Stomach (tissue), 4 donors: ENCODE measurements at regions not wholly inside any gene's neighbourhood (a gene's known extent, or its start where the extent isn't known, plus 50 kb on each side); places are given as distances from the start of the nearest gene placed in this dataset.

Source experiments
- POLR2A ChIP-seq, 4 donors: fragments of 450-650 bp; IDR thresholded peaks; one replicate each; pipeline ENCODE4 v1.6.1; 2016; ENCODE audit warnings: antibody characterized with exemption in 4 of 4, control low read depth in 2 of 4, mild to moderate bottlenecking in 1 of 4, moderate library complexity in 1 of 4
- POLR2AphosphoS5 ChIP-seq, 3 donors: sonication (generic); formaldehyde crosslinking; IDR thresholded peaks; one replicate each; pipeline ENCODE4 v1.6.1; 2016; ENCODE audit warnings: antibody characterized with exemption in 3 of 3
- TF ChIP-seq, protein P1 (sequence below), 7 experiments: fragments of 450-650 bp in 4 of 7; fragments of 200-600 bp in 3 of 7; sonication (generic) in 3 of 7; IDR thresholded peaks; one replicate each; pipeline ENCODE4 v1.5.1; 2016 to 2019; ENCODE audit warnings: antibody characterized with exemption in 7 of 7, control low read depth in 2 of 7, mild to moderate bottlenecking in 1 of 7

DNA sequence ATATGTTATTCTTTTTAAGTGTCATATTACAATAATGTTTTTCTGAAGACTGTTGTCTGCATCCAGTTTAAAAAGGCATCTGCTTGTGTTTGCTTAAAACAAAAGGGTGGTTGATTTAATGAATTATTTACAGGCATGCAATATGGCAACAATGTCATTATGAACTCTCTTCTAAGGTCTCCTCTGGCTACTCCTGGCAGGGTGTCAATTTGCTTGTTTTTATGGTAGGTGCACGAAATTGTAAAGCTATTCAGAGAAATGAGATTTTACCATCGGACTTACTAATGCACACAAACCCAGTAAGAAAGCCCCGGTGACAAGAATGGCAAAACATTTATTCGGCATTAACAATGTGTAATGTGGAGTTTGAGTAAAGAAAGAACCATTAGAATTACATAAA lies 539.8 kb upstream of the ZNF608 start:
- TF ChIP-seq POLR2A (IDR thresholded peaks at IDR 0.05) (no peak), POLR2AphosphoS5 (IDR thresholded peaks at IDR 0.05) (no peak)
- TF ChIP-seq, protein P1, sequence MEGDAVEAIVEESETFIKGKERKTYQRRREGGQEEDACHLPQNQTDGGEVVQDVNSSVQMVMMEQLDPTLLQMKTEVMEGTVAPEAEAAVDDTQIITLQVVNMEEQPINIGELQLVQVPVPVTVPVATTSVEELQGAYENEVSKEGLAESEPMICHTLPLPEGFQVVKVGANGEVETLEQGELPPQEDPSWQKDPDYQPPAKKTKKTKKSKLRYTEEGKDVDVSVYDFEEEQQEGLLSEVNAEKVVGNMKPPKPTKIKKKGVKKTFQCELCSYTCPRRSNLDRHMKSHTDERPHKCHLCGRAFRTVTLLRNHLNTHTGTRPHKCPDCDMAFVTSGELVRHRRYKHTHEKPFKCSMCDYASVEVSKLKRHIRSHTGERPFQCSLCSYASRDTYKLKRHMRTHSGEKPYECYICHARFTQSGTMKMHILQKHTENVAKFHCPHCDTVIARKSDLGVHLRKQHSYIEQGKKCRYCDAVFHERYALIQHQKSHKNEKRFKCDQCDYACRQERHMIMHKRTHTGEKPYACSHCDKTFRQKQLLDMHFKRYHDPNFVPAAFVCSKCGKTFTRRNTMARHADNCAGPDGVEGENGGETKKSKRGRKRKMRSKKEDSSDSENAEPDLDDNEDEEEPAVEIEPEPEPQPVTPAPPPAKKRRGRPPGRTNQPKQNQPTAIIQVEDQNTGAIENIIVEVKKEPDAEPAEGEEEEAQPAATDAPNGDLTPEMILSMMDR (IDR thresholded peaks at IDR 0.05), result no peak
